ENCODE measurements at regions not wholly inside any gene's neighbourhood (a gene's known extent, or its start where the extent isn't known, plus 50 kb on each side); places are given as distances from the start of the nearest gene placed in this dataset.

- no peak for DNase-seq (ENCODE audit: low spot score)
- no peaks in the 10 kb centered on the region for H3K27me3 ChIP-seq (replicated peaks; ENCODE audit: insufficient read depth)
- TF ChIP-seq CTCF (IDR thresholded peaks at IDR 0.05) = no peak
- TF ChIP-seq POLR2A (IDR thresholded peaks at IDR 0.05) = no peak
- TF ChIP-seq POLR2AphosphoS5 (IDR thresholded peaks at IDR 0.05) = no peak
- no peaks in the 10 kb centered on the region for H3K9me3 ChIP-seq
- H3K4me1 ChIP-seq (replicated peaks) = no peaks in the 10 kb centered on the region
- H3K27ac ChIP-seq = no peak overlapping the region
- no peak overlapping the region for H3K4me3 ChIP-seq
- H3K36me3 ChIP-seq = no peaks in the 10 kb centered on the region
- intact Hi-C loops (cut with DNase I) = no loop called here
Observed at GRCh38 chr5:103465891-103466290, 96.7 kb downstream of the NUDT12 start.

- intact Hi-C loops (cut with DNase I) = no loop called here
- 73% methylated on average over 5 of the region's 5 CpGs for WGBS
- no peaks in the 10 kb centered on the region for H3K36me3 ChIP-seq
- TF ChIP-seq CTCF (IDR thresholded peaks at IDR 0.05) (no peak), POLR2A (IDR thresholded peaks at IDR 0.05) (no peak)
- no peak for DNase-seq (ENCODE audit: low spot score)
- H3K27me3 ChIP-seq (replicated peaks; ENCODE audit: insufficient read depth) = no peaks in the 10 kb centered on the region
- H3K4me1 ChIP-seq (replicated peaks) = no peaks in the 10 kb centered on the region
- no peak overlapping the region for H3K4me3 ChIP-seq
- no peak overlapping the region for H3K27ac ChIP-seq
- H3K9me3 ChIP-seq = no peaks in the 10 kb centered on the region
Observed at GRCh38 chr5:103464835-103465484, 97.6 kb downstream of the NUDT12 start.

- no peak for DNase-seq (ENCODE audit: low spot score)
- H3K27ac ChIP-seq = no peak overlapping the region
- H3K27me3 ChIP-seq (replicated peaks; ENCODE audit: insufficient read depth) = no peaks in the 10 kb centered on the region
- no peaks in the 10 kb centered on the region for H3K36me3 ChIP-seq
- WGBS = 92% methylated on average over 5 of the region's 5 CpGs
- no peaks in the 10 kb centered on the region for H3K9me3 ChIP-seq
- no peaks in the 10 kb centered on the region for H3K4me1 ChIP-seq (replicated peaks)
- TF ChIP-seq POLR2A (IDR thresholded peaks at IDR 0.05) (no peak), POLR2AphosphoS5 (IDR thresholded peaks at IDR 0.05) (no peak), CTCF (IDR thresholded peaks at IDR 0.05) (no peak)
- intact Hi-C loops (cut with DNase I) = no loop called here
- no peak overlapping the region for H3K4me3 ChIP-seq
Observed at GRCh38 chr5:103463261-103463660, 99.3 kb downstream of the NUDT12 start.

GRCh38 chr5:103461243-103461642 is 101.3 kb downstream of the NUDT12 start:
- WGBS = 36% methylated on average over 1 of the region's 1 CpG
- Histone ChIP-seq H3K27me3 (replicated peaks; ENCODE audit: insufficient read depth) (no peaks in the 10 kb centered on the region), H3K36me3 (no peaks in the 10 kb centered on the region), H3K4me3 (no peak overlapping the region), H3K9me3 (no peaks in the 10 kb centered on the region), H3K4me1 (replicated peaks) (no peaks in the 10 kb centered on the region), H3K27ac (no peak overlapping the region)
- DNase-seq (ENCODE audit: low spot score) = no peak
- intact Hi-C loops (cut with DNase I) = no loop called here
- TF ChIP-seq POLR2A (IDR thresholded peaks at IDR 0.05) = no peak
- TF ChIP-seq CTCF (IDR thresholded peaks at IDR 0.05) = no peak
- no peak for TF ChIP-seq POLR2AphosphoS5 (IDR thresholded peaks at IDR 0.05)

- no peaks in the 10 kb centered on the region for H3K9me3 ChIP-seq
- TF ChIP-seq CTCF (IDR thresholded peaks at IDR 0.05) (no peak), POLR2AphosphoS5 (IDR thresholded peaks at IDR 0.05) (no peak), POLR2A (IDR thresholded peaks at IDR 0.05) (no peak)
- H3K36me3 ChIP-seq = no peaks in the 10 kb centered on the region
- H3K27ac ChIP-seq = no peak overlapping the region
- no peak overlapping the region for H3K4me3 ChIP-seq
- no peaks in the 10 kb centered on the region for H3K4me1 ChIP-seq (replicated peaks)
- 67% methylated on average over 3 of the region's 3 CpGs for WGBS
- intact Hi-C loops (cut with DNase I) = no loop called here
- no peak for DNase-seq (ENCODE audit: low spot score)
- H3K27me3 ChIP-seq (replicated peaks; ENCODE audit: insufficient read depth) = no peaks in the 10 kb centered on the region
Observed at GRCh38 chr5:103458497-103459040, 104.0 kb downstream of the NUDT12 start.

Measured in prostate gland (tissue), 2 donors.